SKM-1 (cell line): ENCODE measurements at regions not wholly inside any gene's neighbourhood (a gene's known extent, or its start where the extent isn't known, plus 50 kb on each side); places are given as distances from the start of the nearest gene placed in this dataset.

Experiments
- DNase-seq: peaks from one replicate; lab custom pipeline; 2025; ENCODE audit not compliant: unreplicated experiment; lab: John Stamatoyannopoulos, UW

DNA sequence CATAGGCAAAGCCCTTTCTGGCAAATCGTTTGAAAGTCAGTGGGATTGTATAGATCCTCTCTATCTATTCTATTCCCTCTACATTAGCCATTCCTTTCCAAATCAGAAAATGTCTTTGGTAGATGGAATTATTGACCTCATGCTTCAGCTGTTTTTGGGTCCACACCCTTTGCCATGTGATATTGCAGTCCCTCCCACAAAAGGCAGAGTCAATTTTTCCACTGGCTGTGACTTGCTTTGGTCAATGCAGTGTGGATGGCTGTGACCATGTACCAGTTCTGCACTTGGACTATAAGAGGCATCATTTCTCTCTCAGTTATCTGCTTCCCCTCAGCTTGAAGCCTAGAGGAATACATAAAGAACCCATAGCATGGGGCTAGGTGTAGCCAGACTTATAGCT is 332.9 kb downstream of the PTEN start:
- no peak for DNase-seq

DNA sequence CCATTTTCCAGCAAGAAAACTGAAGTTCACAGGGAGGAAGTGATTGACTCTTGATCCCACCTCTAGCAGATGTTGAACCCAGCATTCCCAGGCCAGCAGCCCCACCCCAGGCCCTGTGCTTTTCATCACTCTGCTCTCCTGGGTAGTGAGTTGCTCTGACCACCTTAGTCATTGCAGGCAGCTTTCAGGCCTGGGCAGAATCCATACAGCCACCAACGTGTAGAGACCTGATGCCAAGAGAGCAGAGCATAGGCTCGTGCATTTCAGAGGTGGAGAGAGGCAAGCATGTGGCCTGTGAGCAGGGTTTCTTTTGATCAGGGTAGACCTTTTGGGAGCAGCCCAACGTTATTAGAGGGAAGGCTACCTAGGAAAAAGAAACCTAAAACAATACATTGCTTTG is 334.6 kb downstream of the PTEN start:
- DNase-seq = no peak

DNA sequence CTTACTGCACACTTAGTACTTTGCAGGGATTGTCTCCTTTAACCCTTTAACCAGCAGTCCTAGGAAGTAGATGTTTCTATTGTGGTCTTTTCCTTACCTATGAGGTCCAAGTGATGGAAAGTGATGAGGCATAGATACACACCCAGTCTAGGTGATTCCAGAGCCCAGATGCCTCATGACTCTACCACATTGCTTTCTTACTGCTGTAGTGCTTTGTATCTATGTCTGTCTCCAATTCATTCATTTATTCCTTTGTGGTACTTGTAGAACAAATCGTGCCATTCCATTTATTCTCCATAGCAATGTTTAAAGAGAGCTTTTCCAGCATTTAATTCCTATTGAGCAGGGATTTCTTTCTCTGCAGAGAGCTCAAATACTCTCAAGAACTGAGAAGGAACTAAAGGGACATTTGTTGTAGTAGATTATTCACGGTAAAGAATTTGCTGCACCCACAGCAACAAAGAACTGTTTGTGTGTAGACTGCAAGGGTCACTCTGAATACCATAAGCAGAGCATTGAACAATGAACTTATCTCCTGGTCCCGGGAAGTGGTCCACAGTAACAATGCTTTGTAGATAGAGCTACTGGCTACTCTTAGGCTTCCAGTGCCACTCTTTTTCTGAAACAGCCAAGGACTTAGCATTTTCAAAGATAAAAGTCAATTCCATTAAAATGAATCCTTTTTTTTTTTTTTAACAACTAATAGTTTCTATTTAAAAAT is 337.0 kb downstream of the PTEN start:
- DNase-seq = no peak

DNA sequence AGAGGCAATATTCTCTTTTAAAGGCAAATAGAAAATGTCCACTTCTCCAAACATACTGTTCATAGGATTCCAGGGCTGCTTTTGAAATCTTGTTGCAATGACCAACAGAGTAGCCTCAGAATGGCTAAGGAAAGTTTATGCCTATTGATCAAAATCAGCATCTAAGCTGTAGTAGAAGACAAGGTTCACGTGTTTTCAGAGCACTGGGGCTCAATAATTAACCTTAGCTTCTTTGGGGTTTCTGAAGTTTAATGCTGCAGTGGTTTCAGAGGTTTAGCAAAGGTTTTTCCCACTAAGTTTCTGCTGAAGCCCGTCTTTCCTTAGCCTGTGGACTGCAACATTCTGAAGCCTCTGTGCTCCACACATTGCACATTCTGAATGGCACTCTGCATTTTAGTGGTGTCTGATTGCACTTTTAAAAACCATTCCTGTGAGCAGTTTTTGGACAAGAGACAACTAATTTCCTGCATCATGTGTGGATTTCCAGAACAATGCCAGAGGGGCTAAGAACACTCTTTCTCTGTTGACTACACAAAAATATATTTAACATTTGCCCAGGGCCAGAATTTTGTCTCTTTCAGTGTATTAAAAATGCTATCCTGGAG is 342.5 kb downstream of the PTEN start:
- DNase-seq = no peak

DNA sequence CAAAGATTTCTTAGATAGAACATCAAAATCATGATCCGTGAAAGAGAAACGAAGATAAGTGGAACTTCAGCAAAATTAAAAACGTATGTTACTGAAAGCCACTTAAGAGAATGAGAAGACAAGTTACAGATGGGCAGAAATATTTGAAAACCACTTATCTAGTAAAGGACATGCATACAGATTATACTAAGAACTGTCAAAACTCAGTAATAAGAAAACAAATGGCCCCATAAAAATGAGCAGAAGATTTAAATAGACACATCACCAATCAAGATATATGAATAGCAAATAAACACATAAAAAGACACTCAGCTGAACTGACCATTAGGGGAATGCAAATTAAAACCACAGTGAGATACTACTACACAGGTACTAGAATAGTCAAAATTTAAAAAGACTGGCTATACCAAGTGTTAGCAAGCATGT is 343.7 kb downstream of the PTEN start:
- no peak for DNase-seq

DNA sequence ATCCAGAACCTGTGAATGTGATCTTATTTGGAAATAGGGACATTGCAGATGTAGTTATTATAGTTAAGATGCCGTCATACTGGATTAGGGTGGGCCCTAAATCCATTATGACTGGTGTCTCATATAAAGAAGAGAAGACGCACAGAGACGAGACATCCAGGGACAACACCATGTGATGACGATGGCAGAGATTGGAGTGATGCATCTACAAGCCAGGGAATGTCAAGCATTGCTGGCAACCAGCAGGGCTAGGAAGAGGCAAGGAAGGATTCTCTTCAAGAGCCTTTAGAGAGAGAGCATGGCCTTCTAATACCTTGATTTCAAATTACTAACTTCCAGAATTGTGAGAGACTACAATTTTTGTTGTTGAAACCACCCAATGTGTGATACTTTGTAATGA is 345.8 kb downstream of the PTEN start:
- DNase-seq = no peak

DNA sequence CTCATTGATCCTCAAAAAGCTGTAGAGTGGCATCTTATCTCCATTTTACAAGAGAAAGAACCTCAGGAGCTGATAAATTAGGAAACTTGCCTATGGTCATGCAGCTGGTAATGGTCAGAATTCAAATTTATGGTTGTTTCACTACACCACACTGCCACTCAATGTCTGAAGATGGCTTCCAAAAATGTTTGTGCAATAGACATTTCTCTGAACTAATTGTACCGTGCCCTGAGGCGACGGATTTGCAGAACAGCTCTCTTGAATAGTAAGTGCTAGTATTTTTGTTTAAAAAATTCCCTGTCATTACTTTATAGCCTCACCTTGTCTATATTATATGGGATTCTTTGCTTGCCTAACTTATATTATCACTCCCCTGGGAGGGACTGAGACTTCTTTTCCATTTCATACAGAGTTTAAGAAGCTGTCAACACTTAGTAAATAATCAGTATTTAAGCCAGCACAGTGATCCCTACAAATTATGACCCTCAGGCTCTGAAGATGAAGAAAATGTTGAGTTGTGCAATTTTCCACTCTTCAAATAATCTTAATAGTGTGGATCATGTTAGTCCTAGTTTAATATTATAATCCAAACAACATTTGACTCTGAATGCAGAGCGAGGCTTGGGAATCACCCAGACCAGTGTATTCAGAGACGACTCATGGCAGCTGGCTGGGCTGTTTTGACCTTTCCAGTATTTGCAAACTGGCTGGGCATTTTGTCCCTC is 346.6 kb downstream of the PTEN start:
- no peak for DNase-seq

DNA sequence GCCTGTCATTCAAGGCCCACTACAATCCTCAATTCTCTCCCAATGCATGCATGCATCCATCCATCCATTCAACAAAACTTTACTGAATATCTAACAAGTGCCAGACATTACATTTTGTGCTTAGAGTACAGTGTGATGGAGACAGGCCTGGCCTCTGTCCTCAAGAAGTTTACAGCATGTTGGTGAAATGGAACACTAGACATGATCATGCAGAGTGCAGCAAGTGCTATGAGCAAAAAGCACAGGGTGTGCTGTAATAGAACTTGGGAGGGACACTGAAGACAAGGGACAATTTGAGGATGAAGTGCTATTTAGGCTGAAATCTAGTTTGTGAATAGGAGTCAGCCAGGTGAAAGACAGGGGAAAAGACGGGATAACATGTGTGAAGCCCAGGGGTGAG is 347.8 kb downstream of the PTEN start:
- no peak for DNase-seq

DNA sequence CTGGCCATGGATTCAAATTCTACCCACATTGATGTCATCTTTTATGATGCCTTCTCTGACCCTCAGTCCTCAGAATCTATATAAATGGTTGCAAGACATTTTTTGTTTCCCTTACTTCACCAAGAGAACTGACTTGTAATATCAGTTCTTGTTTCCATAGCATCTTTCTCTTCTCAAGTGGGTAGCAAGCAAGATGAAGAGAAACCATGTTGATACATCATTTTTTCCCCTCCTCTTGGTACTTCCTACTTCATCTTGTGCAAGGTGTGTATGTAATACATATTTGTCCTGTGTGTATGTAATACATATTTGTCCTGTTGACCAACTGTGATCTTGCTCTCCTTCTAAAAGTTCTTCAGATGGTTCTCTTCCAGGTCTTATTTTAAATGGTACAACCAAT is 348.6 kb downstream of the PTEN start:
- no peak for DNase-seq

DNA sequence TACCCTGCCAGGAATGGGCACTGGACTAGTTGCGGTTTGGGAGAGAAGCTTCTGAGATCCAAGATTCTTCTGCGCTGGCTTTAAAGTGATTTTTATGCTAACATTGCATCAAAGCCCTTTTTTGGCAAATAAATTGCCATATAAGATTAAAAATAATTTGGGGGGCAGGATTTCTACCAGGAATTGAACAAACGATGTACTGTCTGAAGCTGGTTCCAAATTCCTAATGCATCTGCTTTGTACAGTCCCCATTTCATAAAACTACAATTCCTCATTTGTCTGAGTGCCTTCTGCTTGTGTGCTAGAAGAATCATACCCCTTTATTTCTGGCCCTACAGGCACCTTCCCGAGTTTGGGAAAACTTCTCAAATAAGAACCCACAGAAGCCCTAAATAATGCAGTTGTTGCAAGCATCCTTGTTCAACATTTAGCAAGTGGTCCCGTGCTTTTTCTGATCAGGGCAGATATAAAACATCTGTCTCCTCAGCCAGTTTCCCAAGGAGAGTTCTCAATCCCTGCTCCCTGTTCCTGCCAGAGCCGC is 349.7 kb downstream of the PTEN start:
- DNase-seq = no peak

DNA sequence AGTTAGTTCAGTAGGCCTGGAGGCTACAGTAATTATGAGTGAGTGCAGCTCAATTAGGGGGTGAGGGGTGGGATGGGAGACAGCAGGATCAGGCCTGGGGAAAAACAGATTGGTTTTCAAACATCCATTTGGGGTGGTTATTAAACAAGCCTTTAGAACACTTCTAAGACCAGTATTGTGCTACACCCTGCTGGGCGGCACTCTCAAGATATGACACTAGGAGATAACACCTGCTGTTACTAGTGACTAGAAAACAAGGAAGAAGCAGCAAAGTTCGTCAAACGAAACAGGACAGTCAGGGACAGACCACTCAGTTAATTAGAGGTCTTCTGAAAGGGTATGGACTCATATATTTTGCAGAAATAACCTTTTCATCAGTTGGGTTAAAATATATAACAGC is 353.6 kb downstream of the PTEN start:
- no peak for DNase-seq

DNA sequence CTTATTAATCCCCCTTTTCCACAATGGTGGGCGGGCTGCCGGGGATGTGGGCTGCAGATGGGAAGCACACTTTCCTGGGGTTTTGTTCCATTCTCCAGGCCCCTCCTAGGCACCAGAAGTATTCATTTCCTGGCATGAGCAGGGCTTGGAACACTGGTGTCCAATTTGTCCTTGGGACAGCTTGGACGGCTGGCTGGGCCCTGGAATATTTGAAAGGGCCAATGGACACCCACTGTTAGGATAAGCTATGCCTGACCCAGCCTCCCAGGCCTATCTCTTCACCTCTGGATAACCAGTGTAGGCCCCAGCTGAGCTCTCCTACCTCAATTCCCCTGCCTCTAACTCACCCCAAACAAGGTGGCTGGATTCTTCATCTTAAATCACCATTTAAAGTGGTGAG is 354.9 kb downstream of the PTEN start:
- DNase-seq = no peak

DNA sequence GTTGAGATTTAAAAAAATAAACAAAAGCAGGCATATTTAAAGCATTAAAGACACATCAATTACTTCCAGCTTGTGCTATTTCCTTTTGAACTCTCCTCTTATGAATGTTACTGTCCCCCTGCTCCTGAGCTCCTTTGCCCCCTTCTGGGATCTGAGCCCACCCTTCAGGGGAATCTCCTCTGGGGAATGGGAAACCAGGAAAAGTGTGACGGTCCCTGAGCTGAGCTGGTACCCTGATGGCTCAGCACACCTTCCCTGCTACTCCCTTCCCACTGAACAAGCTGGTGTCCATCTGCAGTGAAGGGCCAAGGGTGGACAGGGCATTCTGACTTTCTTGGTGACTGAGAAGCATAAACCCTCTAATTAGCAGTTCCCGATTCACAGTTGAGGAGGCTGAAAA is 356.3 kb downstream of the PTEN start:
- no peak for DNase-seq

DNA sequence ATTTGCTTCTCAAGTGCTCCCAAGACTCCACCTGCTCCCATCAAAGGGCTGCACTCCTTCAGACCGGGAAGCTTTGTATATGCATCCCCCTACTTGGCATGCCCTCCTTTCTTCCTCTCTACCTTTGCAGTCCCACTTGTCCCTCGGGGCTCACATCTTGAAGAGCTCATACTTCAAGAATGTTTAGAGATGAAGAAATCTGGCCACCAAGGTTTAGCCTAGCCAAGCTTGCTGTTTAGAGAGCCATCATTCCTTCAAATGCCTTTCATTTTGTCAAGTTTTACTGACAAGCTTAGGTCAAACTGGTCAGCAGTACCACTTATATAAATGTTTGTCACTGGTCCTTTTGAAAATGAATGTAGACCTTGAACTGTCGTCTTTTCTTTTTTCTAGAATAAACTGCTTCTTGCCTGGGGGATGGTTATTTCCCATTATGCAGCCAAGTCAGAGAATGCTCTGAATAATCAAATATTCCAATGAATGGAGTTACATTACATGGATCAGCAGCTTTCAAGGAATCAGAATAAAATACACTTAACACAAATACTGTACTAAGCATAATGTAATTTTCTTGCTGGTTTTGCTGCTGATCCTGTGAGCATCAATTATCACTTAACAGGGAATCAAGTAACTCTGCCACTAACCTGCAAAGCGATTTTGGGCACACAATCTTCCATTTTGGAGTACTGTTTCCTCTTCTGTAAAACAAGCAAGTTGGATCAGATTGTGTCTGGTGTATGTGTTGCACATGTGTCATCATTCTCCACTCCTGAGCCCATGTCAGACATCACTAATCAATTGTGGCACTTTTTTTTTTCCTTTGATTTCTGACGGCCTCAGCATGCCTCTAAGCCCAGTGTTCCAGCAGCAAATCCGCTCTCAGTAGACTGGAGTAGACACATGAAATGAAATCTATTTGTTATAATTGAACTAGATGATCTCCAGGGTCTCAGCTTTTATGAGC is 357.9 kb downstream of the PTEN start:
- DNase-seq = no peak

DNA sequence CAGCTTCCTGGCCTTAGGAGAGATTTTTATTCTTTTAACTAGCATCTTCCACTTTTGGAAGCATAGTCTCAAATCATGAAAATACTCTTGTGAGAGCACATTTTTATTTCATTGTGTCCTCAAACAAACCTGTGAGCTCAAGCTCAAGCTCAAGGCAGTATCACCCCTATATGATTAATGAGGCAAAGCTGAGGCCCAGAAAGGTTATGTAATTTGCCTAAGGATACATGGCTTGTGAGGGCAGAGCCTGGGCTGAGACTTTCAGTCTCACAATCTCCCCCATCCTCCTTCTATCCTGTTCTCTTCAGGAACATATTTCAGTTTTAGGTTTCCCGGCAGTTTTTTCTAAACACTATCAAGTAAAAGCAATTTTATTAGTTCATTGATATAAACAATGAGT is 359.5 kb downstream of the PTEN start:
- DNase-seq = no peak
